HEK293 (cell line): ENCODE measurements at regions not wholly inside any gene's neighbourhood (a gene's known extent, or its start where the extent isn't known, plus 50 kb on each side); places are given as distances from the start of the nearest gene placed in this dataset.

ENCODE experiments used
- CTCF ChIA-PET: fragments of 350-600 bp; formaldehyde crosslinking; extraction: SDS; loops from one replicate; lab custom pipeline; 2021; ENCODE audit warnings: antibody characterized with exemption; lab: Yijun Ruan, JAX
- POLR2A ChIA-PET: fragments of 300-600 bp; formaldehyde crosslinking; extraction: SDS; loops from one replicate; lab custom pipeline; 2020; ENCODE audit warnings: antibody characterized with exemption, inconsistent platforms; lab: Yijun Ruan, JAX
- H3K27ac ChIP-seq: fragments of 200-500 bp; sonication (Bioruptor generic); 2 replicates; pipeline ENCODE4 v1.5.1; 2014; ENCODE audit warnings: low read depth, low read length, control low read depth, inconsistent platforms; ENCODE audit errors: extremely low read depth
- H3K36me3 ChIP-seq, 2 experiments: fragments of 200-500 bp in 1 of 2; sonication (Bioruptor generic) in 1 of 2; 1 replicate in 1 of 2; 2 replicates in 1 of 2; pipeline ENCODE4 v1.5.1; 2014 to 2017; ENCODE audit warnings: inconsistent platforms in 2 of 2, low read length in 2 of 2; ENCODE audit not compliant: control insufficient read depth in 2 of 2, insufficient read depth in 1 of 2
- H3K4me1 ChIP-seq: fragments of 200-500 bp; sonication (Bioruptor generic); 2 replicates; pipeline ENCODE4 v1.5.1; 2014; ENCODE audit warnings: mild to moderate bottlenecking, low read length, inconsistent platforms; ENCODE audit not compliant: control insufficient read depth, insufficient read depth
- H3K4me3 ChIP-seq: 2 replicates; pipeline ENCODE4 v1.5.1; 2011; ENCODE audit warnings: low read depth, mild to moderate bottlenecking, control low read depth, low read length, moderate library complexity
- H3K9me3 ChIP-seq: fragments of 200-500 bp; sonication (Bioruptor generic); 2 replicates; pipeline ENCODE4 v1.5.1; 2014; ENCODE audit warnings: low read depth, low read length, inconsistent platforms; ENCODE audit not compliant: control insufficient read depth, insufficient read depth
- BCL11A ChIP-seq: fragments of 450-650 bp; formaldehyde crosslinking; IDR thresholded peaks from 2 replicates; pipeline ENCODE4 v1.5.1; 2016; ENCODE audit warnings: low read depth, missing biosample characterization, missing genetic modification characterization
- GLI2 ChIP-seq: fragments of 450-650 bp; formaldehyde crosslinking; IDR thresholded peaks from 2 replicates; pipeline ENCODE4; 2017; ENCODE audit warnings: missing biosample characterization, missing genetic modification characterization, low read depth, borderline replicate concordance
- GLI4 ChIP-seq: fragments of 450-650 bp; formaldehyde crosslinking; IDR thresholded peaks from 2 replicates; pipeline ENCODE4 v1.5.1; 2016; ENCODE audit warnings: missing biosample characterization, missing genetic modification characterization
- PRDM1 ChIP-seq: fragments of 450-650 bp; formaldehyde crosslinking; IDR thresholded peaks from 2 replicates; pipeline ENCODE4; 2016; ENCODE audit warnings: missing biosample characterization, missing genetic modification characterization
- RBAK ChIP-seq: fragments of 450-650 bp; formaldehyde crosslinking; IDR thresholded peaks from 2 replicates; pipeline ENCODE4 v1.5.1; 2016; ENCODE audit warnings: missing biosample characterization, missing genetic modification characterization
- SCRT1 ChIP-seq: fragments of 450-650 bp; formaldehyde crosslinking; IDR thresholded peaks from 2 replicates; pipeline ENCODE4 v1.5.1; 2016; ENCODE audit warnings: missing biosample characterization, missing genetic modification characterization, borderline replicate concordance
- SP2 ChIP-seq: fragments of 450-650 bp; formaldehyde crosslinking; IDR thresholded peaks from 2 replicates; pipeline ENCODE4 v1.5.1; 2016; ENCODE audit warnings: missing biosample characterization, missing genetic modification characterization
- TRIM28 ChIP-seq: IDR thresholded peaks from 2 replicates; pipeline ENCODE4 v1.6.1; 2011; ENCODE audit warnings: low read length, control low read depth, borderline replicate concordance
- ZBTB1 ChIP-seq: fragments of 450-650 bp; formaldehyde crosslinking; IDR thresholded peaks from 2 replicates; pipeline ENCODE4 v1.5.1; 2016; ENCODE audit warnings: missing biosample characterization, missing genetic modification characterization
- ZNF157 ChIP-seq: fragments of 450-650 bp; formaldehyde crosslinking; IDR thresholded peaks from 2 replicates; pipeline ENCODE4 v1.5.1; 2016; ENCODE audit warnings: missing biosample characterization, missing genetic modification characterization
- ZNF211 ChIP-seq: fragments of 450-650 bp; formaldehyde crosslinking; IDR thresholded peaks from 2 replicates; pipeline ENCODE4 v1.5.1; 2016; ENCODE audit warnings: low read depth, missing biosample characterization, missing genetic modification characterization
- ZNF292 ChIP-seq: fragments of 450-650 bp; formaldehyde crosslinking; IDR thresholded peaks from 2 replicates; pipeline ENCODE4 v1.5.1; 2016; ENCODE audit warnings: low read depth, missing biosample characterization, missing genetic modification characterization, borderline replicate concordance
- ZNF302 ChIP-seq: fragments of 450-650 bp; formaldehyde crosslinking; IDR thresholded peaks from 2 replicates; pipeline ENCODE4 v1.5.1; 2016; ENCODE audit warnings: missing biosample characterization, missing genetic modification characterization, low read depth
- ZNF433 ChIP-seq: fragments of 450-650 bp; formaldehyde crosslinking; IDR thresholded peaks from 2 replicates; pipeline ENCODE4 v1.5.1; 2016; ENCODE audit warnings: missing biosample characterization, missing genetic modification characterization, low read depth
- ZNF48 ChIP-seq: fragments of 450-650 bp; formaldehyde crosslinking; IDR thresholded peaks from 2 replicates; pipeline ENCODE4 v1.5.1; 2016; ENCODE audit warnings: missing biosample characterization, missing genetic modification characterization
- ZNF501 ChIP-seq: fragments of 450-650 bp; formaldehyde crosslinking; IDR thresholded peaks from 2 replicates; pipeline ENCODE4 v1.5.1; 2016; ENCODE audit warnings: missing biosample characterization, missing genetic modification characterization
- ZNF514 ChIP-seq: fragments of 450-650 bp; formaldehyde crosslinking; IDR thresholded peaks from 2 replicates; pipeline ENCODE4 v1.5.1; 2016; ENCODE audit warnings: missing biosample characterization, missing genetic modification characterization
- ZNF558 ChIP-seq: fragments of 450-650 bp; formaldehyde crosslinking; IDR thresholded peaks from 2 replicates; pipeline ENCODE4 v1.5.1; 2016; ENCODE audit warnings: missing biosample characterization, missing genetic modification characterization
- ZNF596 ChIP-seq: fragments of 450-650 bp; IDR thresholded peaks from 2 replicates; pipeline ENCODE4 v1.5.0; 2018; ENCODE audit warnings: missing biosample characterization, mild to moderate bottlenecking, missing genetic modification characterization, moderate library complexity
- ZNF623 ChIP-seq: fragments of 450-650 bp; formaldehyde crosslinking; IDR thresholded peaks from 2 replicates; pipeline ENCODE4 v1.5.1; 2016; ENCODE audit warnings: missing biosample characterization, missing genetic modification characterization
- TF ChIP-seq, protein P1 (sequence below): fragments of 450-650 bp; formaldehyde crosslinking; IDR thresholded peaks from 2 replicates; pipeline ENCODE4 v1.5.1; 2017; ENCODE audit warnings: missing biosample characterization, missing genetic modification characterization
- TF ChIP-seq, protein P2 (sequence below): IDR thresholded peaks from 2 replicates; pipeline ENCODE4 v1.6.1; 2011; ENCODE audit warnings: mild to moderate bottlenecking, low read depth, low read length, borderline replicate concordance
- TF ChIP-seq, protein P3 (sequence below): fragments of 450-650 bp; formaldehyde crosslinking; IDR thresholded peaks from 2 replicates; pipeline ENCODE4 v1.5.1; 2016; ENCODE audit warnings: missing biosample characterization, missing genetic modification characterization
- TF ChIP-seq, protein P4 (sequence below): fragments of 450-650 bp; formaldehyde crosslinking; IDR thresholded peaks from 2 replicates; pipeline ENCODE4 v1.5.1; 2016; ENCODE audit warnings: missing biosample characterization, missing genetic modification characterization
- TF ChIP-seq, protein P5 (sequence below): fragments of 450-650 bp; formaldehyde crosslinking; IDR thresholded peaks from 2 replicates; pipeline ENCODE4 v1.5.1; 2017; ENCODE audit warnings: missing biosample characterization, missing genetic modification characterization
- TF ChIP-seq, protein P6 (sequence below): fragments of 450-650 bp; formaldehyde crosslinking; IDR thresholded peaks from 2 replicates; pipeline ENCODE4 v1.5.1; 2016; ENCODE audit warnings: missing biosample characterization, missing genetic modification characterization

DNA sequence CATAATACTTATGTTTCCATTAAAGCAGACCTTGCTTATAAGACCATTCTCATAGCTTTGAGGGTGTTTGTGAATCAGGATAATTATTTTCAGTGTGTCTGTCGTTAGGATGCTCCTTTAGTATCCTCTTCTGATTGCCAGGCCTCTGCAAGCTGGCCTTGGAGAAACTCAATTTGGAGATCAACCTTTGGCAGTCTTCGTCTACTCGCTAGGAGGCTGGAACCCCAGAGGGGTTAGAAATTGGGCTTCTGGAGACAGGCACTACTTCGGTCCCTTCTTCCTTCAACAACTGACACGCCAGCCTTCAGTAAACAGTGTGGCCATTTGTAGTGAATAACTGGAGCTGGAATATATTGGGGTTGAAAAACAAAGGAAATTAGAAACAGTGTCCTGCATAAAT is 100.8 kb upstream of the CITED2 start:
- Histone ChIP-seq H3K9me3 (no peaks in the 10 kb centered on the region), H3K27ac (no peak overlapping the region), H3K4me1 (peaks cover 12% of the 10 kb centered on the region), H3K36me3 (no peaks in the 10 kb centered on the region), H3K4me3 (no peak overlapping the region)
- ChIA-PET POLR2A (no interaction called here), CTCF (interaction anchor here (1.0 to 1.3 kb wide), 2 partner anchors 13 to 105 kb away, joined by 3 to 7 read pairs; no protein-coding TSS in a partner anchor)
- TF ChIP-seq, protein P1, sequence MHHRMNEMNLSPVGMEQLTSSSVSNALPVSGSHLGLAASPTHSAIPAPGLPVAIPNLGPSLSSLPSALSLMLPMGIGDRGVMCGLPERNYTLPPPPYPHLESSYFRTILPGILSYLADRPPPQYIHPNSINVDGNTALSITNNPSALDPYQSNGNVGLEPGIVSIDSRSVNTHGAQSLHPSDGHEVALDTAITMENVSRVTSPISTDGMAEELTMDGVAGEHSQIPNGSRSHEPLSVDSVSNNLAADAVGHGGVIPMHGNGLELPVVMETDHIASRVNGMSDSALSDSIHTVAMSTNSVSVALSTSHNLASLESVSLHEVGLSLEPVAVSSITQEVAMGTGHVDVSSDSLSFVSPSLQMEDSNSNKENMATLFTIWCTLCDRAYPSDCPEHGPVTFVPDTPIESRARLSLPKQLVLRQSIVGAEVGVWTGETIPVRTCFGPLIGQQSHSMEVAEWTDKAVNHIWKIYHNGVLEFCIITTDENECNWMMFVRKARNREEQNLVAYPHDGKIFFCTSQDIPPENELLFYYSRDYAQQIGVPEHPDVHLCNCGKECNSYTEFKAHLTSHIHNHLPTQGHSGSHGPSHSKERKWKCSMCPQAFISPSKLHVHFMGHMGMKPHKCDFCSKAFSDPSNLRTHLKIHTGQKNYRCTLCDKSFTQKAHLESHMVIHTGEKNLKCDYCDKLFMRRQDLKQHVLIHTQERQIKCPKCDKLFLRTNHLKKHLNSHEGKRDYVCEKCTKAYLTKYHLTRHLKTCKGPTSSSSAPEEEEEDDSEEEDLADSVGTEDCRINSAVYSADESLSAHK (tag by site-specific recombination): no peak
- TF ChIP-seq, protein P2, sequence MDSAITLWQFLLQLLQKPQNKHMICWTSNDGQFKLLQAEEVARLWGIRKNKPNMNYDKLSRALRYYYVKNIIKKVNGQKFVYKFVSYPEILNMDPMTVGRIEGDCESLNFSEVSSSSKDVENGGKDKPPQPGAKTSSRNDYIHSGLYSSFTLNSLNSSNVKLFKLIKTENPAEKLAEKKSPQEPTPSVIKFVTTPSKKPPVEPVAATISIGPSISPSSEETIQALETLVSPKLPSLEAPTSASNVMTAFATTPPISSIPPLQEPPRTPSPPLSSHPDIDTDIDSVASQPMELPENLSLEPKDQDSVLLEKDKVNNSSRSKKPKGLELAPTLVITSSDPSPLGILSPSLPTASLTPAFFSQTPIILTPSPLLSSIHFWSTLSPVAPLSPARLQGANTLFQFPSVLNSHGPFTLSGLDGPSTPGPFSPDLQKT: no peak
- TF ChIP-seq BCL11A (tag by site-specific recombination) (no peak), ZNF558 (tag by site-specific recombination) (no peak), SP2 (tag by site-specific recombination) (no peak), ZNF48 (no peak), ZNF623 (no peak), ZNF501 (tag by site-specific recombination) (no peak), ZNF433 (tag by site-specific recombination) (no peak), GLI2 (no peak), ZNF157 (tag by site-specific recombination) (no peak), ZNF514 (tag by site-specific recombination) (no peak), ZBTB1 (tag by site-specific recombination) (no peak), ZNF211 (tag by site-specific recombination) (no peak), ZNF302 (tag by site-specific recombination) (no peak), GLI4 (tag by site-specific recombination) (no peak), RBAK (tag by site-specific recombination) (no peak), ZNF292 (no peak)
- TF ChIP-seq, protein P3, sequence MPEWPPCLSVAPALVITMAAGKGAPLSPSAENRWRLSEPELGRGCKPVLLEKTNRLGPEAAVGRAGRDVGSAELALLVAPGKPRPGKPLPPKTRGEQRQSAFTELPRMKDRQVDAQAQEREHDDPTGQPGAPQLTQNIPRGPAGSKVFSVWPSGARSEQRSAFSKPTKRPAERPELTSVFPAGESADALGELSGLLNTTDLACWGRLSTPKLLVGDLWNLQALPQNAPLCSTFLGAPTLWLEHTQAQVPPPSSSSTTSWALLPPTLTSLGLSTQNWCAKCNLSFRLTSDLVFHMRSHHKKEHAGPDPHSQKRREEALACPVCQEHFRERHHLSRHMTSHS (tag by site-specific recombination): no peak
- TF ChIP-seq, protein P4, sequence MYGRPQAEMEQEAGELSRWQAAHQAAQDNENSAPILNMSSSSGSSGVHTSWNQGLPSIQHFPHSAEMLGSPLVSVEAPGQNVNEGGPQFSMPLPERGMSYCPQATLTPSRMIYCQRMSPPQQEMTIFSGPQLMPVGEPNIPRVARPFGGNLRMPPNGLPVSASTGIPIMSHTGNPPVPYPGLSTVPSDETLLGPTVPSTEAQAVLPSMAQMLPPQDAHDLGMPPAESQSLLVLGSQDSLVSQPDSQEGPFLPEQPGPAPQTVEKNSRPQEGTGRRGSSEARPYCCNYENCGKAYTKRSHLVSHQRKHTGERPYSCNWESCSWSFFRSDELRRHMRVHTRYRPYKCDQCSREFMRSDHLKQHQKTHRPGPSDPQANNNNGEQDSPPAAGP (tag by site-specific recombination): no peak

DNA sequence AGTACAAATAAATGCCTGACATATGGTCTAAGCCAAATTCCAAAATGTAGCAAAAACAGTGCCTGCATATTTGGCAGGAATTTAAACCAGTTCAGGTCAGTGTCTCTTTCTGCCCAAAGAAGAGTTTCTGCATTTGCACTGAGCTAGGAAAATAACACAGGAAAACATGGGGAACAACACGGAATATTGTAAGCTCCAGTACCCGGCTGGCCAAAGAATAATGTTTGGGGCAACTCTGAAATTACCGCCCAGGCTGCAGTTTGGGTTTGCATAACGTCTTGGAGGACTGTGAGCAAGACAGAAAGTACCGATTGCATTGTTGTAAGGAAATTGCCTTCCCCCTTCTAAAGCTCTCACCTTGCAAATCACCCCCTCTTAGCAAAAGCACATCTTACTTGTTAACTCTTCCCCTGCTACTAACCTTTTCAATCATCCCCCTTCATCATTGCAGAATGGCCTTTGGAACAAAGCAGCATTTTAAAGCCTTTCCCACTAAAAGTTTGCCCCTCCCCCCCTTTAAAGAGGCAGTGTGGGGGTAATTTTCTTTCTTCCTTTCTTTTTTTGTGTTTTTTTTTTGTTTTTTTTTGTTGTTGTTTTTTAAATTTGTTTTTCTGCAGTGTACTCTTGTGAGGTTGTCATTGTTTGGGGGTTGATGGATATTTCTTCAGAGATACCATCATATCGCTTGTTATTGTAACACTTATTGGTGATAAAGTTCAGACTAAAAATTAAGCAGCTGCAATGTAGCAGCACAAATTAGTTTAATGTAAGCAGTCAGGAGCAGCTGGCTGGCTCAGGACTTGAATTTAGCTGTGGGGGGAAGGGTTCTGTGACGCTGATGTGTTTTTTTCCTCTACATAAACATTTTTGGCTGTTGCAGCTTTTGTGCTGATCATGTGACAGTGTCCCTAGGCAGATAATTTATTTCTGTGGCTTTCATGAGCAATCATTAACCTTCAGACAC is 100.0 kb upstream of the CITED2 start:
- POLR2A ChIA-PET: interaction anchor here (0.6 to 1.9 kb wide), 2 partner anchors 45 to 100 kb away, joined by 4 to 5 read pairs; partner anchors contain the start of gene CITED2
- H3K27ac ChIP-seq: no peak overlapping the region; the same call in 1 of the 2 replicates
- CTCF ChIA-PET: interaction anchor here (1.0 to 1.3 kb wide), 2 partner anchors 13 to 105 kb away, joined by 3 to 7 read pairs; no protein-coding TSS in a partner anchor
- H3K36me3 ChIP-seq: no peaks in the 10 kb centered on the region
- H3K4me3 ChIP-seq: no peak overlapping the region
- no peaks in the 10 kb centered on the region for H3K9me3 ChIP-seq
- H3K4me1 ChIP-seq: peaks cover 12% of the 10 kb centered on the region
- TF ChIP-seq TRIM28 (peak; percentile 72; the same call in 1 of the 2 replicates), ZNF596 (tag by site-specific recombination) (no peak), PRDM1 (tag by site-specific recombination) (0 out of 2 replicates have a peak, but pooled peaks have one; percentile 11), SCRT1 (tag by site-specific recombination) (no peak)
- TF ChIP-seq, protein P5, sequence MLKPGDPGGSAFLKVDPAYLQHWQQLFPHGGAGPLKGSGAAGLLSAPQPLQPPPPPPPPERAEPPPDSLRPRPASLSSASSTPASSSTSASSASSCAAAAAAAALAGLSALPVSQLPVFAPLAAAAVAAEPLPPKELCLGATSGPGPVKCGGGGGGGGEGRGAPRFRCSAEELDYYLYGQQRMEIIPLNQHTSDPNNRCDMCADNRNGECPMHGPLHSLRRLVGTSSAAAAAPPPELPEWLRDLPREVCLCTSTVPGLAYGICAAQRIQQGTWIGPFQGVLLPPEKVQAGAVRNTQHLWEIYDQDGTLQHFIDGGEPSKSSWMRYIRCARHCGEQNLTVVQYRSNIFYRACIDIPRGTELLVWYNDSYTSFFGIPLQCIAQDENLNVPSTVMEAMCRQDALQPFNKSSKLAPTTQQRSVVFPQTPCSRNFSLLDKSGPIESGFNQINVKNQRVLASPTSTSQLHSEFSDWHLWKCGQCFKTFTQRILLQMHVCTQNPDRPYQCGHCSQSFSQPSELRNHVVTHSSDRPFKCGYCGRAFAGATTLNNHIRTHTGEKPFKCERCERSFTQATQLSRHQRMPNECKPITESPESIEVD (tag by site-specific recombination): peak; percentile 52
- TF ChIP-seq, protein P6, sequence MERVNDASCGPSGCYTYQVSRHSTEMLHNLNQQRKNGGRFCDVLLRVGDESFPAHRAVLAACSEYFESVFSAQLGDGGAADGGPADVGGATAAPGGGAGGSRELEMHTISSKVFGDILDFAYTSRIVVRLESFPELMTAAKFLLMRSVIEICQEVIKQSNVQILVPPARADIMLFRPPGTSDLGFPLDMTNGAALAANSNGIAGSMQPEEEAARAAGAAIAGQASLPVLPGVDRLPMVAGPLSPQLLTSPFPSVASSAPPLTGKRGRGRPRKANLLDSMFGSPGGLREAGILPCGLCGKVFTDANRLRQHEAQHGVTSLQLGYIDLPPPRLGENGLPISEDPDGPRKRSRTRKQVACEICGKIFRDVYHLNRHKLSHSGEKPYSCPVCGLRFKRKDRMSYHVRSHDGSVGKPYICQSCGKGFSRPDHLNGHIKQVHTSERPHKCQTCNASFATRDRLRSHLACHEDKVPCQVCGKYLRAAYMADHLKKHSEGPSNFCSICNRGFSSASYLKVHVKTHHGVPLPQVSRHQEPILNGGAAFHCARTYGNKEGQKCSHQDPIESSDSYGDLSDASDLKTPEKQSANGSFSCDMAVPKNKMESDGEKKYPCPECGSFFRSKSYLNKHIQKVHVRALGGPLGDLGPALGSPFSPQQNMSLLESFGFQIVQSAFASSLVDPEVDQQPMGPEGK (tag by site-specific recombination): 0 out of 2 replicates have a peak, but pooled peaks have one; percentile 11
